ENCODE measurements at regions not wholly inside any gene's neighbourhood (a gene's known extent, or its start where the extent isn't known, plus 50 kb on each side); places are given as distances from the start of the nearest gene placed in this dataset.

DNA sequence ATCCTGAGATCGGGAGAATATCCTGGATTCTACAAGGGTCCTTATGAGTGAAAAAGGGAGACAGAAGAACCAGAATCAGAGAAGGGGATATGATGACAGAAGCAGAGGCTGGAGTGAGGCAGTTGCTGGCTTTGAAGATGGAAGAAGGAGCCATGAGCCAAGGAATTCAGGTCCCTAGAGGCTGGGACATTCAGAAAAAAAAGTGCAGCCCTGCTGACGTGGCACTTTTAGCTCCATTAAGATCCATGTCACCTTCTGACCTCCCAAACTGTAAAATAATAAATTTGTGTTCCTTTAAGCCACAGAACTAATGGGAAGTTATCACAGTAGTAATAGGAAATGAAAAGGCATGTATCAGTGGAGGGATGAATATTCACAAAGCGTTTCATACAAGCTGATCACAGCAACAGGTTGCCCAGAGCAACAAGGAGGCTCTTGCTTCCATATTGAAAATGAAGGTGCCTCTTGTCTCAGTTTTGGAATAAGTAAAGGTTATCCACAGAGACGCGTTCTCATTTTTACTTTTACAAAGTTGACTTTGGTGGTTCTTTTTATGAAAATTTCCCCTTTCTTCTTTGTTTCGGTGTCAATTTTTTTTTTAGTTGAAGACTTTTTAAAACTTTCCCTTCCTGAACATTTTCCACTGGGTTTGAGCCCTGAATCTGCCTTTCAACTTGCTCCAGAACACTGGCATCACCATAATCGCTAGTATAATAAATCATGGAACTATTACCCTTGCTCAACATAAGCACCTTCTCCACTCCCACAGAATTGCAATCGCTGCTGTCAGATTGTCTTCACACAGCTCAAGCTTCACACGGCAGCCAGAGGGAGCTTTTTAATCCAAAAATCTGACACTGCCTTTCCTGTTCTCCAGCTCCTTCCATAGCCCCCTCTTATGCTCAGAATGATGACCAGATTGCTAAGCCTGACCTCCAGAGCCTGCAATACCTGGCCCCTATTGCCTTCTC lies 127.6 kb upstream of the RBPJ start (continued):
- peak; percentile 28; the same call in 1 of the 2 replicates for TF ChIP-seq BMI1 (IDR thresholded peaks at IDR 0.05; ENCODE audit: borderline replicate concordance)
- TF ChIP-seq, protein P1, sequence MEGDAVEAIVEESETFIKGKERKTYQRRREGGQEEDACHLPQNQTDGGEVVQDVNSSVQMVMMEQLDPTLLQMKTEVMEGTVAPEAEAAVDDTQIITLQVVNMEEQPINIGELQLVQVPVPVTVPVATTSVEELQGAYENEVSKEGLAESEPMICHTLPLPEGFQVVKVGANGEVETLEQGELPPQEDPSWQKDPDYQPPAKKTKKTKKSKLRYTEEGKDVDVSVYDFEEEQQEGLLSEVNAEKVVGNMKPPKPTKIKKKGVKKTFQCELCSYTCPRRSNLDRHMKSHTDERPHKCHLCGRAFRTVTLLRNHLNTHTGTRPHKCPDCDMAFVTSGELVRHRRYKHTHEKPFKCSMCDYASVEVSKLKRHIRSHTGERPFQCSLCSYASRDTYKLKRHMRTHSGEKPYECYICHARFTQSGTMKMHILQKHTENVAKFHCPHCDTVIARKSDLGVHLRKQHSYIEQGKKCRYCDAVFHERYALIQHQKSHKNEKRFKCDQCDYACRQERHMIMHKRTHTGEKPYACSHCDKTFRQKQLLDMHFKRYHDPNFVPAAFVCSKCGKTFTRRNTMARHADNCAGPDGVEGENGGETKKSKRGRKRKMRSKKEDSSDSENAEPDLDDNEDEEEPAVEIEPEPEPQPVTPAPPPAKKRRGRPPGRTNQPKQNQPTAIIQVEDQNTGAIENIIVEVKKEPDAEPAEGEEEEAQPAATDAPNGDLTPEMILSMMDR (IDR thresholded peaks at IDR 0.05 in 2 of 3, conservative IDR thresholded peaks at IDR 0.05 in 1 of 3; ENCODE audit: control insufficient read depth in 2 of 3, extremely low read depth in 1 of 3, insufficient read depth in 1 of 3, low read depth in 3 of 3, low read length in 3 of 3) = 0 out of 6 replicates have a peak, but pooled peaks of 1 of the 3 experiments have one; percentile 2
- no peak for TF ChIP-seq KDM1A (IDR thresholded peaks at IDR 0.05; ENCODE audit: borderline replicate concordance)
- TF ChIP-seq ZNF207 (IDR thresholded peaks at IDR 0.05; ENCODE audit: borderline replicate concordance) = no peak
- no peak for TF ChIP-seq TAF1 (IDR thresholded peaks at IDR 0.05; ENCODE audit: borderline replicate concordance, low read depth, low read length)
- no peak for TF ChIP-seq ESRRA (IDR thresholded peaks at IDR 0.05; ENCODE audit: low read length)
- TF ChIP-seq, protein P2, sequence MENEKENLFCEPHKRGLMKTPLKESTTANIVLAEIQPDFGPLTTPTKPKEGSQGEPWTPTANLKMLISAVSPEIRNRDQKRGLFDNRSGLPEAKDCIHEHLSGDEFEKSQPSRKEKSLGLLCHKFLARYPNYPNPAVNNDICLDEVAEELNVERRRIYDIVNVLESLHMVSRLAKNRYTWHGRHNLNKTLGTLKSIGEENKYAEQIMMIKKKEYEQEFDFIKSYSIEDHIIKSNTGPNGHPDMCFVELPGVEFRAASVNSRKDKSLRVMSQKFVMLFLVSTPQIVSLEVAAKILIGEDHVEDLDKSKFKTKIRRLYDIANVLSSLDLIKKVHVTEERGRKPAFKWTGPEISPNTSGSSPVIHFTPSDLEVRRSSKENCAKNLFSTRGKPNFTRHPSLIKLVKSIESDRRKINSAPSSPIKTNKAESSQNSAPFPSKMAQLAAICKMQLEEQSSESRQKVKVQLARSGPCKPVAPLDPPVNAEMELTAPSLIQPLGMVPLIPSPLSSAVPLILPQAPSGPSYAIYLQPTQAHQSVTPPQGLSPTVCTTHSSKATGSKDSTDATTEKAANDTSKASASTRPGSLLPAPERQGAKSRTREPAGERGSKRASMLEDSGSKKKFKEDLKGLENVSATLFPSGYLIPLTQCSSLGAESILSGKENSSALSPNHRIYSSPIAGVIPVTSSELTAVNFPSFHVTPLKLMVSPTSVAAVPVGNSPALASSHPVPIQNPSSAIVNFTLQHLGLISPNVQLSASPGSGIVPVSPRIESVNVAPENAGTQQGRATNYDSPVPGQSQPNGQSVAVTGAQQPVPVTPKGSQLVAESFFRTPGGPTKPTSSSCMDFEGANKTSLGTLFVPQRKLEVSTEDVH (IDR thresholded peaks at IDR 0.05; ENCODE audit: low read depth, partially characterized antibody) = no peak
- TF ChIP-seq RCOR1 (conservative IDR thresholded peaks at IDR 0.05; ENCODE audit: low read depth, low read length) = no peak
- TF ChIP-seq, protein P3, sequence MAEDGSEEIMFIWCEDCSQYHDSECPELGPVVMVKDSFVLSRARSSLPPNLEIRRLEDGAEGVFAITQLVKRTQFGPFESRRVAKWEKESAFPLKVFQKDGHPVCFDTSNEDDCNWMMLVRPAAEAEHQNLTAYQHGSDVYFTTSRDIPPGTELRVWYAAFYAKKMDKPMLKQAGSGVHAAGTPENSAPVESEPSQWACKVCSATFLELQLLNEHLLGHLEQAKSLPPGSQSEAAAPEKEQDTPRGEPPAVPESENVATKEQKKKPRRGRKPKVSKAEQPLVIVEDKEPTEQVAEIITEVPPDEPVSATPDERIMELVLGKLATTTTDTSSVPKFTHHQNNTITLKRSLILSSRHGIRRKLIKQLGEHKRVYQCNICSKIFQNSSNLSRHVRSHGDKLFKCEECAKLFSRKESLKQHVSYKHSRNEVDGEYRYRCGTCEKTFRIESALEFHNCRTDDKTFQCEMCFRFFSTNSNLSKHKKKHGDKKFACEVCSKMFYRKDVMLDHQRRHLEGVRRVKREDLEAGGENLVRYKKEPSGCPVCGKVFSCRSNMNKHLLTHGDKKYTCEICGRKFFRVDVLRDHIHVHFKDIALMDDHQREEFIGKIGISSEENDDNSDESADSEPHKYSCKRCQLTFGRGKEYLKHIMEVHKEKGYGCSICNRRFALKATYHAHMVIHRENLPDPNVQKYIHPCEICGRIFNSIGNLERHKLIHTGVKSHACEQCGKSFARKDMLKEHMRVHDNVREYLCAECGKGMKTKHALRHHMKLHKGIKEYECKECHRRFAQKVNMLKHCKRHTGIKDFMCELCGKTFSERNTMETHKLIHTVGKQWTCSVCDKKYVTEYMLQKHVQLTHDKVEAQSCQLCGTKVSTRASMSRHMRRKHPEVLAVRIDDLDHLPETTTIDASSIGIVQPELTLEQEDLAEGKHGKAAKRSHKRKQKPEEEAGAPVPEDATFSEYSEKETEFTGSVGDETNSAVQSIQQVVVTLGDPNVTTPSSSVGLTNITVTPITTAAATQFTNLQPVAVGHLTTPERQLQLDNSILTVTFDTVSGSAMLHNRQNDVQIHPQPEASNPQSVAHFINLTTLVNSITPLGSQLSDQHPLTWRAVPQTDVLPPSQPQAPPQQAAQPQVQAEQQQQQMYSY (CRISPR knock-in tag; IDR thresholded peaks at IDR 0.05) = no peak
- TF ChIP-seq, protein P4, sequence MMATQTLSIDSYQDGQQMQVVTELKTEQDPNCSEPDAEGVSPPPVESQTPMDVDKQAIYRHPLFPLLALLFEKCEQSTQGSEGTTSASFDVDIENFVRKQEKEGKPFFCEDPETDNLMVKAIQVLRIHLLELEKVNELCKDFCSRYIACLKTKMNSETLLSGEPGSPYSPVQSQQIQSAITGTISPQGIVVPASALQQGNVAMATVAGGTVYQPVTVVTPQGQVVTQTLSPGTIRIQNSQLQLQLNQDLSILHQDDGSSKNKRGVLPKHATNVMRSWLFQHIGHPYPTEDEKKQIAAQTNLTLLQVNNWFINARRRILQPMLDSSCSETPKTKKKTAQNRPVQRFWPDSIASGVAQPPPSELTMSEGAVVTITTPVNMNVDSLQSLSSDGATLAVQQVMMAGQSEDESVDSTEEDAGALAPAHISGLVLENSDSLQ (IDR thresholded peaks at IDR 0.05) = no peak
- no peak for TF ChIP-seq CEBPB (IDR thresholded peaks at IDR 0.05; ENCODE audit: borderline replicate concordance in 1 of 2, low read depth in 2 of 2, low read length in 2 of 2)
- TF ChIP-seq JUNB (IDR thresholded peaks at IDR 0.05) = peak; percentile 88
- TF ChIP-seq IKZF2 (IDR thresholded peaks at IDR 0.05) = peak in 1 of 2 experiments; percentile 45; a peak in 1 of 4 replicates
- TF ChIP-seq NR2F1 (conservative IDR thresholded peaks at IDR 0.05) = peak; percentile 49; the same call in 1 of the 2 replicates
- TF ChIP-seq YY1 (IDR thresholded peaks at IDR 0.05; ENCODE audit: low read depth, low read length) = peak; percentile 71
